PFSK-1 (cell line): ENCODE measurements at regions not wholly inside any gene's neighbourhood (a gene's known extent, or its start where the extent isn't known, plus 50 kb on each side); places are given as distances from the start of the nearest gene placed in this dataset.

Experiments used
- POLR2AphosphoS5 ChIP-seq: IDR thresholded peaks from 2 replicates; pipeline ENCODE4 v1.6.1; 2012; ENCODE audit warnings: low read depth, mild to moderate bottlenecking, control low read depth, low read length, moderate library complexity
- REST ChIP-seq, 2 experiments: IDR thresholded peaks; 2 replicates each; pipeline versions ENCODE4 v1.6.1 to v1.8.0; 2011 to 2012; ENCODE audit warnings: low read depth in 2 of 2, low read length in 2 of 2, control low read depth in 1 of 2, inconsistent platforms in 1 of 2, mild to moderate bottlenecking in 1 of 2, moderate library complexity in 1 of 2; ENCODE audit not compliant: insufficient read depth in 1 of 2
- TAF1 ChIP-seq: IDR thresholded peaks from 2 replicates; pipeline ENCODE4 v1.6.1; 2012; ENCODE audit warnings: low read length, control low read depth, borderline replicate concordance; ENCODE audit not compliant: insufficient read depth

GRCh38 chr5:158301186-158301585 is 442.2 kb upstream of the CLINT1 start:
- TF ChIP-seq TAF1 = no peak
- no peak for TF ChIP-seq REST (IDR thresholded peaks at IDR 0.05; ENCODE audit: insufficient read depth in 1 of 2, low read depth in 2 of 2, low read length in 2 of 2)
- TF ChIP-seq POLR2AphosphoS5 = no peak
